IMR-90 (cell line): ENCODE measurements at regions not wholly inside any gene's neighbourhood (a gene's known extent, or its start where the extent isn't known, plus 50 kb on each side); places are given as distances from the start of the nearest gene placed in this dataset.
A peak's percentile ranks its signal among the peaks of the same experiment; 100 is the strongest.

ENCODE experiments used
- ATAC-seq: fragments of 200-7000 bp; cut with Tn5 transposase; 2 replicates; pipeline ENCODE4 v1.9.1; 2020; ENCODE audit warnings: low read depth, mild to moderate bottlenecking, moderate library complexity
- BruUV-seq: library from RNA; stranded (reverse); fragments of 400-500 nt; replicated peaks from 2 replicates; lab custom pipeline; 2021; lab: Mats Ljungman, UMichigan
- CTCF ChIA-PET: fragments of 300-600 bp; formaldehyde crosslinking; extraction: SDS; loops from one replicate; lab custom pipeline; 2021; ENCODE audit warnings: antibody characterized with exemption; lab: Yijun Ruan, JAX
- POLR2A ChIA-PET: fragments of 300-600 bp; sonication (Branson Sonifier 250); formaldehyde crosslinking; loops from one replicate; lab custom pipeline; 2022; ENCODE audit warnings: antibody characterized with exemption; ENCODE audit not compliant: unreplicated experiment; lab: Charles Lee
- DNase-seq: peaks from one replicate; pipeline ENCODE4 v3.0.0; 2013
- H2AFZ ChIP-seq: replicated peaks from 2 replicates; pipeline ENCODE3; 2013; ENCODE audit warnings: low read length, mild to moderate bottlenecking; ENCODE audit not compliant: poor library complexity
- H2AK5ac ChIP-seq: 2 replicates; pipeline ENCODE4 v1.6.1; 2013; ENCODE audit warnings: low read depth, low read length, inconsistent platforms
- H2AK9ac ChIP-seq: replicated peaks from 2 replicates; pipeline ENCODE3; 2013; ENCODE audit warnings: mild to moderate bottlenecking, low read depth, low read length, moderate library complexity; ENCODE audit not compliant: poor library complexity
- H2BK120ac ChIP-seq: 2 replicates; pipeline ENCODE4 v1.6.1; 2013; ENCODE audit warnings: low read depth, low read length, inconsistent platforms
- H2BK15ac ChIP-seq: 3 replicates; pipeline ENCODE4 v1.6.1; 2013; ENCODE audit warnings: low read depth, low read length, inconsistent platforms
- H2BK20ac ChIP-seq: 2 replicates; pipeline ENCODE4 v1.6.1; 2013; ENCODE audit warnings: low read depth, mild to moderate bottlenecking, inconsistent platforms, low read length, moderate library complexity
- H2BK5ac ChIP-seq: 2 replicates; pipeline ENCODE4 v1.6.1; 2013; ENCODE audit warnings: mild to moderate bottlenecking, low read depth, low read length, inconsistent platforms; ENCODE audit not compliant: poor library complexity, severe bottlenecking
- H3K14ac ChIP-seq: replicated peaks from 2 replicates; pipeline ENCODE4 v1.6.1; 2013; ENCODE audit warnings: low read depth, low read length, inconsistent platforms
- H3K18ac ChIP-seq: 2 replicates; pipeline ENCODE4 v1.6.1; 2013; ENCODE audit warnings: low read depth, low read length, control low read depth
- H3K23ac ChIP-seq: 2 replicates; pipeline ENCODE4 v1.6.1; 2013; ENCODE audit warnings: low read depth, low read length, inconsistent platforms
- H3K27ac ChIP-seq: 2 replicates; pipeline ENCODE4 v1.5.1; 2013; ENCODE audit warnings: mild to moderate bottlenecking, control low read depth, low read length; ENCODE audit not compliant: insufficient read depth
- H3K27me3 ChIP-seq: 2 replicates; pipeline ENCODE4 v1.6.1; 2013; ENCODE audit warnings: low read length; ENCODE audit not compliant: control insufficient read depth, insufficient read depth
- H3K36me3 ChIP-seq: 2 replicates; pipeline ENCODE4 v1.6.1; 2013; ENCODE audit warnings: low read length, mixed read lengths; ENCODE audit not compliant: control insufficient read depth, insufficient read depth
- H3K4ac ChIP-seq: 2 replicates; pipeline ENCODE4 v1.6.1; 2013; ENCODE audit warnings: low read depth, low read length, inconsistent platforms
- H3K4me1 ChIP-seq: 2 replicates; pipeline ENCODE4 v1.6.1; 2013; ENCODE audit warnings: low read length, mixed read lengths; ENCODE audit not compliant: control insufficient read depth, insufficient read depth
- H3K4me2 ChIP-seq: 2 replicates; pipeline ENCODE4 v1.6.1; 2013; ENCODE audit warnings: low read depth, mild to moderate bottlenecking, control low read depth, low read length, moderate library complexity
- H3K4me3 ChIP-seq: 2 replicates; pipeline ENCODE4 v1.5.1; 2013; ENCODE audit warnings: low read depth, mild to moderate bottlenecking, control low read depth, low read length, moderate library complexity; ENCODE audit not compliant: insufficient read depth
- H3K56ac ChIP-seq: 2 replicates; pipeline ENCODE4 v1.6.1; 2013; ENCODE audit warnings: low read length, inconsistent platforms; ENCODE audit not compliant: insufficient read depth; ENCODE audit errors: extremely low read depth
- H3K79me1 ChIP-seq, 2 experiments: 2 replicates each; pipeline ENCODE4 v1.6.1; 2013; ENCODE audit warnings: low read length in 2 of 2, inconsistent platforms in 1 of 2, low read depth in 1 of 2
- H3K9ac ChIP-seq: 2 replicates; pipeline ENCODE4 v1.6.1; 2013; ENCODE audit warnings: low read depth, low read length, control low read depth
- H3K9me1 ChIP-seq: 2 replicates; pipeline ENCODE4 v1.6.1; 2013; ENCODE audit warnings: low read length, inconsistent platforms; ENCODE audit not compliant: insufficient read depth
- H3K9me3 ChIP-seq: 2 replicates; pipeline ENCODE4 v1.6.1; 2013; ENCODE audit warnings: low read length; ENCODE audit not compliant: control insufficient read depth, insufficient read depth
- H4K20me1 ChIP-seq: 2 replicates; pipeline ENCODE4 v1.6.1; 2013; ENCODE audit warnings: low read length, inconsistent platforms; ENCODE audit not compliant: insufficient read depth
- H4K5ac ChIP-seq: 2 replicates; pipeline ENCODE4 v1.6.1; 2013; ENCODE audit warnings: mild to moderate bottlenecking, low read depth, low read length, control low read depth
- H4K8ac ChIP-seq, 2 experiments: 2 replicates each; pipeline ENCODE4 v1.6.1; 2013; ENCODE audit warnings: low read depth in 2 of 2, low read length in 2 of 2, control low read depth in 1 of 2, inconsistent platforms in 1 of 2
- H4K91ac ChIP-seq: 2 replicates; pipeline ENCODE4 v1.6.1; 2013; ENCODE audit warnings: low read depth, low read length, inconsistent platforms; ENCODE audit not compliant: insufficient read depth
- CEBPB ChIP-seq: IDR thresholded peaks from 2 replicates; pipeline ENCODE4 v1.6.1; 2012; ENCODE audit warnings: low read depth, low read length, improper control_type of control experiment
- RCOR1 ChIP-seq: IDR thresholded peaks from 2 replicates; pipeline ENCODE4 v1.6.1; 2012; ENCODE audit warnings: mild to moderate bottlenecking, low read length, improper control_type of control experiment; ENCODE audit not compliant: insufficient replicate concordance
- WGBS, 2 experiments: methylation state at CpG; one replicate each; pipeline versions ENCODE4 v1.1.5 to v1.1.7; 2013; ENCODE audit warnings: missing lambda C conversion rate in 2 of 2; ENCODE audit not compliant: insufficient read length in 1 of 2; ENCODE audit errors: extremely low coverage in 2 of 2; 5-methylcytosine and 5-hydroxymethylcytosine counted together
- dilution Hi-C: fragments of 300-500 bp; cut with HindIII; formaldehyde crosslinking; loops from one replicate; pipeline ENCODE4 v1.14.3; 2018; ENCODE audit warnings: low sequenced_read_pairs; ENCODE audit not compliant: unreplicated experiment
- in situ Hi-C: fragments of 300-500 bp; cut with MboI; formaldehyde crosslinking; loops from 3 replicates; pipeline ENCODE4 v1.14.3; 2019; ENCODE audit warnings: low sequenced_read_pairs, inconsistent platforms, mixed read lengths
- intact Hi-C: fragments of 100-400 bp; cut with micrococcal nuclease; formaldehyde crosslinking; loops from 2 replicates; pipeline ENCODE4 v1.10.0; 2022

- H4K5ac ChIP-seq, result peak overlapping the region; percentile 97
- in situ Hi-C loops, result no loop called here
Measured at GRCh38 chr12:127284021-127284420, 982.9 kb upstream of the TMEM132C start.

More at GRCh38 chr12:127284021-127284420, 982.9 kb upstream of the TMEM132C start:
- dilution Hi-C loops (no loop called here), intact Hi-C loops (no loop called here)
- Histone ChIP-seq H2BK20ac (peak overlapping the region; percentile 80), H3K14ac (peak overlapping the region; percentile 85), H3K4ac (peak overlapping the region; percentile 85), H2BK120ac (peak overlapping the region; percentile 82), H4K8ac (peak overlapping the region; percentile 41 to 71; a peak in 2 of 4 replicates), H3K23ac (peak overlapping the region; percentile 42; the same call in 1 of the 2 replicates), H3K27me3 (no peaks in the 10 kb centered on the region), H3K9ac (no peak overlapping the region), H2BK15ac (no peak overlapping the region; the same call in 2 of the 3 replicates), H3K9me3 (no peaks in the 10 kb centered on the region; the same call in 1 of the 2 replicates), H4K91ac (no peak overlapping the region), H3K4me2 (no peak overlapping the region), H3K79me1 (no peaks in the 10 kb centered on the region), H3K4me3 (no peak overlapping the region), H3K36me3 (no peaks in the 10 kb centered on the region), H2BK5ac (peak overlapping the region; percentile 89), H3K27ac (peak overlapping the region; percentile 73; the same call in 1 of the 2 replicates), H3K18ac (peak overlapping the region; percentile 97), H2AFZ (no peak overlapping the region), H4K20me1 (no peaks in the 10 kb centered on the region), H3K4me1 (peaks cover 7% of the 10 kb centered on the region), H2AK5ac (peak overlapping the region; percentile 70), H3K9me1 (no peaks in the 10 kb centered on the region), H2AK9ac (no peak overlapping the region), H3K56ac (no peak overlapping the region)
- ChIA-PET POLR2A (no interaction called here), CTCF (interaction anchor here (1.4 kb wide), 1 partner anchor 9 kb away, joined by 4 read pairs; no protein-coding TSS in a partner anchor)
- no TSS peak for BruUV-seq
- peak; percentile 55 for DNase-seq
- no peak for ATAC-seq
- WGBS, 2 experiments, result 40% methylated on average over 2 of the region's 6 CpGs; no CpG with 5 or more reads in 1 of the 2 experiments
- TF ChIP-seq CEBPB (peak; percentile 5; the same call in 1 of the 2 replicates), RCOR1 (no peak)
